ENCODE measurements at regions not wholly inside any gene's neighbourhood (a gene's known extent, or its start where the extent isn't known, plus 50 kb on each side); places are given as distances from the start of the nearest gene placed in this dataset.

GRCh38 chr1:214120191-214120590 is 132.4 kb downstream of the PROX1 start:
- Mint-ChIP-seq H3K27ac (ENCODE audit: unreplicated experiment) (no peak overlapping the region), H3K4me3 (ENCODE audit: unreplicated experiment) (no peak overlapping the region), H3K27me3 (ENCODE audit: low read depth) (peaks cover 4% of the 10 kb centered on the region), H3K4me1 (ENCODE audit: low read depth) (peaks cover 16% of the 10 kb centered on the region), H3K9me3 (ENCODE audit: low read depth) (peaks cover 17% of the 10 kb centered on the region), H3K36me3 (ENCODE audit: low read depth) (peaks cover 2% of the 10 kb centered on the region)
- DNase-seq (ENCODE audit: low spot score), result no peak
- no peak for TF ChIP-seq CTCF (IDR thresholded peaks at IDR 0.05)

GRCh38 chr1:214120951-214121350 is 133.2 kb downstream of the PROX1 start:
- Mint-ChIP-seq H3K36me3 (ENCODE audit: low read depth) (peaks cover 2% of the 10 kb centered on the region), H3K27ac (ENCODE audit: unreplicated experiment) (no peak overlapping the region), H3K9me3 (ENCODE audit: low read depth) (peaks cover 17% of the 10 kb centered on the region), H3K27me3 (ENCODE audit: low read depth) (peaks cover 4% of the 10 kb centered on the region), H3K4me1 (ENCODE audit: low read depth) (peaks cover 16% of the 10 kb centered on the region), H3K4me3 (ENCODE audit: unreplicated experiment) (no peak overlapping the region)
- no peak for DNase-seq (ENCODE audit: low spot score)
- TF ChIP-seq CTCF (IDR thresholded peaks at IDR 0.05), result no peak

- DNase-seq (ENCODE audit: low spot score), result no peak
- Mint-ChIP-seq H3K4me1 (ENCODE audit: low read depth) (peaks cover 16% of the 10 kb centered on the region), H3K36me3 (ENCODE audit: low read depth) (peaks cover 2% of the 10 kb centered on the region), H3K4me3 (ENCODE audit: unreplicated experiment) (no peak overlapping the region), H3K27ac (ENCODE audit: unreplicated experiment) (no peak overlapping the region), H3K9me3 (ENCODE audit: low read depth) (peaks cover 14% of the 10 kb centered on the region), H3K27me3 (ENCODE audit: low read depth) (peaks cover 4% of the 10 kb centered on the region)
- TF ChIP-seq CTCF (IDR thresholded peaks at IDR 0.05), result no peak
Measured at GRCh38 chr1:214122110-214122509, 134.3 kb downstream of the PROX1 start.

GRCh38 chr1:214123061-214123784 is 135.4 kb downstream of the PROX1 start:
- peaks cover 16% of the 10 kb centered on the region for H3K4me1 Mint-ChIP-seq (ENCODE audit: low read depth)
- TF ChIP-seq CTCF (IDR thresholded peaks at IDR 0.05), result peak; percentile 86
- peaks cover 4% of the 10 kb centered on the region for H3K9me3 Mint-ChIP-seq (ENCODE audit: low read depth)
- peaks cover 4% of the 10 kb centered on the region for H3K27me3 Mint-ChIP-seq (ENCODE audit: low read depth)
- no peak for DNase-seq (ENCODE audit: low spot score)
- H3K27ac Mint-ChIP-seq (ENCODE audit: unreplicated experiment), result no peak overlapping the region
- H3K36me3 Mint-ChIP-seq (ENCODE audit: low read depth), result no peaks in the 10 kb centered on the region
- no peak overlapping the region for H3K4me3 Mint-ChIP-seq (ENCODE audit: unreplicated experiment)

- peaks cover 4% of the 10 kb centered on the region for H3K27me3 Mint-ChIP-seq (ENCODE audit: low read depth)
- DNase-seq (ENCODE audit: low spot score), result no peak
- H3K27ac Mint-ChIP-seq (ENCODE audit: unreplicated experiment), result no peak overlapping the region
- H3K36me3 Mint-ChIP-seq (ENCODE audit: low read depth), result no peaks in the 10 kb centered on the region
- H3K4me1 Mint-ChIP-seq (ENCODE audit: low read depth), result peaks cover 16% of the 10 kb centered on the region
- H3K4me3 Mint-ChIP-seq (ENCODE audit: unreplicated experiment), result no peak overlapping the region
- no peaks in the 10 kb centered on the region for H3K9me3 Mint-ChIP-seq (ENCODE audit: low read depth)
- TF ChIP-seq CTCF (IDR thresholded peaks at IDR 0.05), result no peak
Measured at GRCh38 chr1:214124281-214124805, 136.6 kb downstream of the PROX1 start.

Measured in chondrocyte (in vitro differentiated cells).